ENCODE measurements at regions not wholly inside any gene's neighbourhood (a gene's known extent, or its start where the extent isn't known, plus 50 kb on each side); places are given as distances from the start of the nearest gene placed in this dataset.

GRCh38 chr6:4008324-4009047, 70.5 kb downstream of the FAM217A start (continued):
- peak; percentile 53; the same call in 1 of the 2 replicates for TF ChIP-seq EP300 (IDR thresholded peaks at IDR 0.05; ENCODE audit: low read length)
- TF ChIP-seq DIDO1 (tag; IDR thresholded peaks at IDR 0.05; ENCODE audit: low read depth), result no peak
- TF ChIP-seq RAD21 (CRISPR knock-in tag; conservative IDR thresholded peaks at IDR 0.05 in 1 of 2, IDR thresholded peaks at IDR 0.05 in 1 of 2), result peak; percentile 69 to 74
- TF ChIP-seq ZNF41 (CRISPR knock-in tag; conservative IDR thresholded peaks at IDR 0.05), result no peak
- TF ChIP-seq SMARCA4 (IDR thresholded peaks at IDR 0.05), result peak; percentile 42; the same call in 1 of the 2 replicates
- TF ChIP-seq POLR2H (tag; IDR thresholded peaks at IDR 0.05; ENCODE audit: low read depth), result 0 out of 2 replicates have a peak, but pooled peaks have one; percentile 42
- TF ChIP-seq ZNF780A (CRISPR knock-in tag; IDR thresholded peaks at IDR 0.05), result no peak
- no peak for TF ChIP-seq NCOA6 (IDR thresholded peaks at IDR 0.05)
- no peak for TF ChIP-seq ZBTB2 (IDR thresholded peaks at IDR 0.05)
- TF ChIP-seq NR2F6 (CRISPR knock-in tag; IDR thresholded peaks at IDR 0.05), result no peak
- no peak for TF ChIP-seq SUPT5H (IDR thresholded peaks at IDR 0.05)
- no peak for TF ChIP-seq ZNF347 (CRISPR knock-in tag; IDR thresholded peaks at IDR 0.05; ENCODE audit: low read depth)
- TF ChIP-seq EGR1 (conservative IDR thresholded peaks at IDR 0.05), result no peak
- TF ChIP-seq FOXK2 (conservative IDR thresholded peaks at IDR 0.05 in 1 of 2, IDR thresholded peaks at IDR 0.05 in 1 of 2; ENCODE audit: low read depth in 2 of 2), result no peak
- TF ChIP-seq ASH1L (IDR thresholded peaks at IDR 0.05; ENCODE audit: borderline replicate concordance, low read depth, partially characterized antibody), result no peak
- no peak for TF ChIP-seq WHSC1 (IDR thresholded peaks at IDR 0.05; ENCODE audit: low read length)
- no peak for TF ChIP-seq ZNF133 (CRISPR knock-in tag; IDR thresholded peaks at IDR 0.05)
- no peak for TF ChIP-seq HMGXB4 (CRISPR knock-in tag; IDR thresholded peaks at IDR 0.05)
- TF ChIP-seq ZNF717 (CRISPR knock-in tag; IDR thresholded peaks at IDR 0.05), result no peak
- no peak for TF ChIP-seq ETV5 (CRISPR knock-in tag; IDR thresholded peaks at IDR 0.05; ENCODE audit: low read depth)
- TF ChIP-seq ZNF354B (CRISPR knock-in tag; IDR thresholded peaks at IDR 0.05), result no peak
